ENCODE measurements at regions not wholly inside any gene's neighbourhood (a gene's known extent, or its start where the extent isn't known, plus 50 kb on each side); places are given as distances from the start of the nearest gene placed in this dataset.

- TF ChIP-seq CTCF (IDR thresholded peaks at IDR 0.05; ENCODE audit: extremely low read depth, missing control alignments) = no peak
- no peak for DNase-seq (ENCODE audit: low spot score)
Measured at GRCh38 chr16:65200156-65200773, 78.4 kb upstream of the CDH11 start.

- TF ChIP-seq CTCF (IDR thresholded peaks at IDR 0.05; ENCODE audit: extremely low read depth, missing control alignments) = no peak
- DNase-seq (ENCODE audit: low spot score) = no peak
Measured at GRCh38 chr16:65196420-65197075, 74.7 kb upstream of the CDH11 start.

- TF ChIP-seq CTCF (IDR thresholded peaks at IDR 0.05; ENCODE audit: extremely low read depth, missing control alignments) = no peak
- no peak for DNase-seq (ENCODE audit: low spot score)
Measured at GRCh38 chr16:65195998-65196397, 74.1 kb upstream of the CDH11 start.

- DNase-seq (ENCODE audit: low spot score) = no peak
- TF ChIP-seq CTCF (IDR thresholded peaks at IDR 0.05; ENCODE audit: extremely low read depth, missing control alignments) = no peak
Measured at GRCh38 chr16:65185241-65185778, 63.4 kb upstream of the CDH11 start.

GRCh38 chr16:65181071-65181561 is 59.3 kb upstream of the CDH11 start:
- DNase-seq (ENCODE audit: low spot score) = no peak
- no peak for TF ChIP-seq CTCF (IDR thresholded peaks at IDR 0.05; ENCODE audit: extremely low read depth, missing control alignments)

- DNase-seq (ENCODE audit: low spot score) = no peak
- no peak for TF ChIP-seq CTCF (IDR thresholded peaks at IDR 0.05; ENCODE audit: extremely low read depth, missing control alignments)
Measured at GRCh38 chr16:65178151-65178550, 56.3 kb upstream of the CDH11 start.

- DNase-seq (ENCODE audit: low spot score) = no peak
- no peak for TF ChIP-seq CTCF (IDR thresholded peaks at IDR 0.05; ENCODE audit: extremely low read depth, missing control alignments)
Measured at GRCh38 chr16:65176603-65177002, 54.7 kb upstream of the CDH11 start.
